NCI-H146 (cell line): ENCODE measurements at regions not wholly inside any gene's neighbourhood (a gene's known extent, or its start where the extent isn't known, plus 50 kb on each side); places are given as distances from the start of the nearest gene placed in this dataset.

ENCODE experiments used
- DNase-seq: peaks from one replicate; lab custom pipeline; 2025; lab: John Stamatoyannopoulos, UW

DNA sequence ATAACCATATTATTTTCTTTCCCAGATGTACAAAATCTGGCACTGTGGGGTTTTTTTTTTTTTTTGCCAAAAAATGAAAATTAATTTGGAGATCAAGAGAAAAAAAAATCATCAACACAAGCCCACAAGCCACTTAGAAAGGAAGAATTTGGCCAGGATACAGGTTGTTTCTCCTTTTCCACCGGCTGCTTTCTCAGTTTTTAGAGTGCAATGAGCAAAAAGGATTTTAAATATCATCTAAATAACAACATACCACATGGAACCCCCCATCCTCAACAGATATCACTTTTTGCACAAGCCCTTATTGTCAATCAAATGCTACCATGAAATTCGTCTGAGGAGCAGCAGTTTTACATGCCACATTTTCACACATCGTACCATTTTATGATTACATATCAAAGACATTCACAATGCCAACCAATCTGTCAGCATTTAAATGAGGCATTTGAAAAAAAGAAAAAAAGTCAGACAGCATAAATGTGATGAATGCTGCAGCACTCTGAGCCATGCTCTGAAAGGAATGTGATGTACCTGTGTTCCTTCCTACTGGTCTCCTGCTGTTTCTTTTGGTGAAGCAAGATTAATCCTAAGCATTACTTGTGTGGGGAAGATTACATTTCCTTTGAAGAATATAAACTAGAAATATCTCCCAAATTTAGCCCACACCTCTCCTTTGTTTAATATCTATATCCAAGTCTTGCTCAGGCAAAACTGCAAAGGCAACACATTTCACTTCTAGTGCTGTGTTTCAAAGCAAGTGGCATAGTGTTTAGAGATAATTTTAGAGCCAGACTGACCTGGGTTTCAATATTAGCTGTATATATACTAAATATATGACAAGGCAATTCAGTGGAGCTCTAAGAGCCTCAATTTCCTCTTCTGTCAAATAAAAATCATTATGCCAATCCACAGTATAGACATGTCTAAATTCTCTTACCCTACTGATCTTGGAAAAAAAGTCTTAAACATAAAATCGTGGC lies 391.3 kb downstream of the CMPK2 start:
- DNase-seq = no peak

DNA sequence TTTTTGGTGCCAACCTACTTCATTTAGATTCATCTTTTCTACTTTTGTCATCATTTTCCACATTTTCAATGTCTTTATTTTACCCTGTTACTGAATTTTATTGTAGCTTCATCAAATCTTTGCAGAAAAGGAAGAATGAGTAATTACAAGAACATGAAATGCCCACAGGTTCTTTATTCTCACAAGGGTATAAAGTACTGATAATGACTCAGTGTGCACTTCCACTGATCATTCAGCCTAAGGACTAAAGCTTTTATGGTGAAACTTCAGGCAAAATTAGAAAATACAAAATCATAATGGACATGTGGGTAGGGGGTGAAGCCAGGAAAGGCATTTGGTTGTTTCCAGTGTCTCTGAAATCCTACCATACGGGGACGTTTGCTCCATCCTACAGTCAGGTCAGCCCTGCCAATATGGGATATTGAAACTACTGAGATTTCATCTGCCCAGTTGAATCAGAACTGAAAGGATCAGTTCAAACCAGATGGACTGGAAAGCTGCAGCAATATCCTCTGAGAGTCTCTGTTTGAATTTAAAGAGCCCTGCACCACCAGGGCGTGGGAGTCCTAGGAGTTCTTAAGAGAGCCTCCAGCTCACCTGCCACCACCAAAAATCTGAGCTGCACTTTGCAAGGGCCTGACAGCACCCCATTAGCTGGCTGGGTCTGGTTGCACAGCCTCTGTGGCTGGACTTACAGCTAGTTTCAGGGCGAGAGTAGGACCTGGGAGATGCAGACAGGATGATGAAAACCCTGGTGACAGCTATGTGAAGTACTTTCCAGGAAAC lies 390.4 kb downstream of the CMPK2 start:
- DNase-seq = no peak

GRCh38 chr2:6480514-6480913 lies 385.2 kb downstream of the CMPK2 start:
- no peak for DNase-seq

- DNase-seq = no peak
Observed at GRCh38 chr2:6482256-6482655, 383.5 kb downstream of the CMPK2 start.

DNA sequence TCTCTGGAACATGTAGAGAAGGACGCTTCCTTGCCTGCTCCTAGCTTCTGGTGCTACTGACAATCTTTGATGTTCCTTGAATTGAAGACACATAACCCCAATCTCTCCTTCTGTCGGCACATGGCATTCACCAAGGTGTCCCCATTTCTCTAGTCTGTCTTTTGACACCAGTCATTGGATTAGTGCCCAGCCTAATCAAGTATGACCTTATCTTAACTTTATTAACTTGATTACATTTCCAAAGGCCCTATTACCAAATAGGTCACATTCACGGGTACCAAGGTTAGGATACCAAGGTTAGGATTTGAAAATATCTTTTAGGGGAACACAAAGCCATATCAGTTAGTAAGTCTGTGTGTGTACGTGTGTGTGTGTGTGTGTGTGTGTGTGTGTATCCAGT lies 377.9 kb downstream of the CMPK2 start:
- no peak for DNase-seq

- DNase-seq = no peak
Observed at GRCh38 chr2:6492573-6492972, 373.1 kb downstream of the CMPK2 start.

GRCh38 chr2:6493266-6493665 lies 372.4 kb downstream of the CMPK2 start:
- no peak for DNase-seq

GRCh38 chr2:6493669-6494068 lies 372.0 kb downstream of the CMPK2 start:
- DNase-seq = no peak

DNA sequence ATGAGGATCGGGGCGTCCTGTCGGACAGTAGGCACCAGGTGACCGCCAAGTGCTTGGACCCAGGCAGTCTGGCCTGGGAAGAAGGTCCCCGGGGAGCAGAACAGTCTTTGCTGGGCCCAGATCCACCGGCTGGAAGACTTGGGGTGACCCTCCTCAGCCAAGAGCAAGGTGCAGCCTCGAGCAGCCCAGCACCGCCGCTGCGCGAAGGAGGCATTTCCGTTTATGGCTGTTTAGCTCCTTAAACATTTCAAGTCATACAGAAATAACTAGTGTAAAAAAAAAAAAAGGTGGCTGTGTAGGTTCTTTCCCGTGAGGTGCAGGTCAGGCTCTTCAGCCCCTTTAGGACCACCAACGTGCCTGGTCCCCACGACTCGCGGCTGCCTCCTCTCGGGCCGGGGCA lies 370.2 kb downstream of the CMPK2 start:
- DNase-seq = no peak

GRCh38 chr2:6496376-6496775 lies 369.3 kb downstream of the CMPK2 start:
- DNase-seq = no peak

DNA sequence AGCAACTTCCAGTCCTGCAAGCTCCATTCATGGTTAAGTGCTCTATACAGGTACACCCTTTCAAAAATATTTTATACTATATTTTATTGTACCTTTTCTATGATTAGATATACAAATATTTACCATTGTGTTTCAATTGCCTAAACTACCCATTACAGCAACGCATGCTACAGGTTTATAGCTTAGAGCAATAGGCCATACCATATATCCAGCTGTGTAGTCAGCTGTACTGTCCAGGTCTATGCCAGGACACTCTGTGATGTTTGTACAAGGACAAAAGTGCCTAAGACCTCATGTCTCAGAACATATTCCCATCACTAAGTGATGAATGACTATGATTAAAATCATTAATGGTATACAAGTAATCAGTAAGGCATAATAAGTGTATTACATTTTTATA lies 368.7 kb downstream of the CMPK2 start:
- no peak for DNase-seq

DNA sequence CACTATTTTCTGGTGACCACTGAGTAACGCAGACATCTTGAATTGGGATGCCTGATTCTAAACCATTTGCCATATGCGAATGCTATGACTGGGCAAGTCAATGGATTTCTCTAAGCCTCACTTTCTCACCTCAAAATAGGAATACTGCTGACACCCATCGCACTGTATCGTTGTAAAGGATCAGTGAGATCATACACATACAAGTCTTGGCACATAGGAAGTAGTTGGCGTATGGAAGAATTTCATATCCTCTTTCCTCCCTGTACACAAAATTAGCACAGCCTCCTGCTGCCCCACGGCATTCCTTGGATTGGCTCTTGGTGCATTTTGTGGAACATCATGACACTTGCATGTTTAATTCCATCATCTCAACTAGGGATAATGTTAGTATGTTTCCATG lies 366.9 kb downstream of the CMPK2 start:
- no peak for DNase-seq

GRCh38 chr2:6499691-6500090 lies 366.0 kb downstream of the CMPK2 start:
- no peak for DNase-seq

GRCh38 chr2:6506361-6506794 lies 359.3 kb downstream of the CMPK2 start:
- DNase-seq = no peak

- DNase-seq = no peak
Observed at GRCh38 chr2:6506859-6507258, 358.8 kb downstream of the CMPK2 start.

- DNase-seq = no peak
Observed at GRCh38 chr2:6510532-6510931, 355.2 kb downstream of the CMPK2 start.

GRCh38 chr2:6512589-6512988 lies 353.1 kb downstream of the CMPK2 start:
- DNase-seq = no peak

GRCh38 chr2:6516674-6517073 lies 349.0 kb downstream of the CMPK2 start:
- no peak for DNase-seq

GRCh38 chr2:6518361-6518760 lies 347.3 kb downstream of the CMPK2 start:
- DNase-seq = no peak

DNA sequence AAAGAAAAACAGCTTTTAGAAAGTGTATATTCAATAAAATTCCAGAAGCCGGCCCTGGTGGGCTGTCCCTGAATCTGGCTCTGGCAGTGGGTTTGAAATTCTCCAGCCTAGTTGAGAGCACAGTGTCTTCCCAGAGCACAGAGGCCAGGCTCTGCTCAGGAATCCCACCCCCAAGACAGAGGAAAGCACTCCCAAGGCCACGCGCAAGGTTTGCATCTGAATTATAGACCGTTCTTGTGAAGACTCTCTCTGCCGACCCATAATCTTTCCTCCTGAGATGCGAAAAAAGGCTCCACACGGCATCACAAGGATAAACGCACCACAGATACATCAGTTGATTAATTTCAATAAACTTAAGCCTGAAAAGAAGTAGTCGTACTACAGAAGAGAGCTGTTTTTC lies 342.2 kb downstream of the CMPK2 start:
- DNase-seq = no peak

GRCh38 chr2:6524691-6525474 lies 340.8 kb downstream of the CMPK2 start:
- no peak for DNase-seq

- no peak for DNase-seq
Observed at GRCh38 chr2:6525475-6525964, 340.2 kb downstream of the CMPK2 start.
